T-helper 2 cell (primary cell): ENCODE measurements at regions not wholly inside any gene's neighbourhood (a gene's known extent, or its start where the extent isn't known, plus 50 kb on each side); places are given as distances from the start of the nearest gene placed in this dataset.
"Not testable (repeated sequence)": the region's sequence is repeated elsewhere in the genome, so short reads cannot be mapped to it uniquely, and the experiment has no call there.

Source experiments
- DNase-seq, 5 experiments: peaks; one replicate each; pipeline versions ENCODE4 v3.0.0 to v3.0.0-alpha.2; 2012 to 2022

DNA sequence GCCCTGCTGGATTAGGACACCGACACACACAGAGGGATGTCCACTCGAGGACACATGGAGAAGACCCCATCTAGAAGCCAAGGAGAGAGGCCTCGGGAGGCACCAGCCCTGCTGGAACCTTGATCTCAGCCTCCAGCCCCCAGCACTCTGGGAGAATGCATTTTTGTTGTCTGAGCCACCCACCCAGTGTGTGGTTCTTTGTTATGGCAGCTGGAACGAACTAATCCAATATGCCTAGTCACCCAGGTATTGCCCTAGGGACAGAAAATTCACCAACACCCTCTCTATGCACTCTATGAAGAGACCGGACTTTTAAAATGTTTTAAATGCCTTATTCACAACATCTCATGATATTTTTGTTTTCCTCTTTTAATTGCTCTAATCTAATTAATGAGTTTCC lies 117.4 kb downstream of the CRYAA start:
- no peak for DNase-seq

- DNase-seq: no peak
Measured at GRCh38 chr21:43284700-43285099, 115.9 kb downstream of the CRYAA start.

DNA sequence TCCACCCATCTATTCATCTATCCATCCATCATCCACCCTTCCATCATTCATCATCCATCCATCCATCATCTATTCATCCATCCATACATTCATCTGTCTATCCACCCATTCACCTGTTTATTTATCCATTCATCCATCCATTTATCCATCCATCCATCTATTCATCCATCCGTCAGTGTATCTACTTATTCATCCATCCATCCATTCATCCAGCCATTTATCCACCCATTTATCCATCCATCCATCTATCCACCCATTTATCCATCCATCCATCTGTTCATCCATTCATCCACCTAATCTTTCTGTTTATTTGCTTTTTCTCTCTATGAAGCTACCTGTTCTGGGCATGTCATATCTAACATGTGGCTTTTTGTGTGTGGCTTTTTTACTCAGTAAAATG lies 115.4 kb downstream of the CRYAA start:
- no peak for DNase-seq

- not testable (repeated sequence) for DNase-seq
Measured at GRCh38 chr21:43283925-43284221, 115.1 kb downstream of the CRYAA start.

DNA sequence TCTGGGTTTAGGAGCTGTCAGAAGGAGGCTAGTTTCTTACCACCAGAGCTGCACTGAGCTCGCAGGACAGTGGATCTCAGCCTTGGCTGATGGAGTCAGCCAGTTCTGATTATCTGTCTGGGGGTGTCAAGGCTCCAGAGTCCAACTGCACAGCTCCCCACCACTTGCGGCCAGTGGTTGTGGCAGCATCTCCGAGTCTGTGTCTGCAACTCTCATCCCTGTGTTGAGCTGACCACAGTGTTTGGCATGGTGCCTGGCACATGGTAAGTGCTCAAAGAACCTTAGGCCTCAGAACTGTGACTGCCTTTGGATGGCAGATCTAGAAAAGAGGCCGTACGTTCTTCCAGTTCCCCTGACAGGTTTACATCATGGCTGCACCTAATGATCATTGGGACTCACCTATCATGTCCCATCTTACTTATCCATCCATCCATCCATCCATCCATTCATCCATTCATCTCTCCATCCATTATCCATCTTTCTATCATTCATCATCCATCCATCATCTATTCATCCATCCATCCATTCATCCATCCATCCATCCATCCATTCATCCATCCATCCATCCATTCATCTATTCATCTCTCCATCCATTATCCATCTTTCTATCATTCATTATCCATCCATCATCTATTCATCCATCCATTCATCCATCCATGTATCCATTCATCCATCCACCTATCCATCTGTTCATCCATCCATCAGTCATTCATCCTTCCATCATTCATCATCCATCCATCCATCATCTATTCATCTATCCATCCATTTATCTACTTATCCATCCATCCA lies 114.5 kb downstream of the CRYAA start:
- DNase-seq: no peak

GRCh38 chr21:43282358-43283120 lies 113.7 kb downstream of the CRYAA start:
- no peak for DNase-seq

DNA sequence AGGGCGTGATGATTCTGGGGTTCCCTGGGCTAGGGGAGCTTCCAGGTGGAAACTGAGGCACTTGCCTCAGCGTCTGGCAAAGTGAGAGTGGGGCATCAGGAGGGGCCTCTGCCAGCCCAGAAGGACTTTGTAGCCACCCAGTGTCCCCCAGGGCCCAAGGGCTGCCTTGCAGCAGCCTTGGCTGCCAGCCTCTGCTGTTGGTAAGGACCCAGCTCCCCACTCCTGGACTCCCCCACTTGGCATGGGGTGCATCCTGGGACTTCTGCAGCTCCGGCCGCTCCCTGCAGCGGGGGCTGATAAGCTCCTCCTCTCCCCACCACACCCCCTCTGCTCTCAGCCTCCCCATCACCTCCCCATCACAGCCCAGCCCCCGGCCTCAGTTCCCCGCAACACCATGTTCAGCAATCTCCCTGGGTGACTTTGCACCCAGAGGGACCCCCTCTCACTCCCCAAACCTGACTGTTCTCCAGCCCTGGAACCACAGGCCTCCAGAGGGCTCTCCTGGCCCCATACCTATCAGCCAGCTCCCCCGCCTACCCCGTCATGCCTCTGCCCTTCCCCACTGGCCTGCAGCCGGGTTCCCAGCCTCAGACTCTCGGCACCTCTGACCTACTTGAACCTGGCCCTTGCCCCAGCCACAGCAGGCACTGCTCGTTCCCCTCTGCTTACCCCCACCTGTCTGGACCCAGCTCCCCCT lies 113.0 kb downstream of the CRYAA start:
- DNase-seq: no peak

DNA sequence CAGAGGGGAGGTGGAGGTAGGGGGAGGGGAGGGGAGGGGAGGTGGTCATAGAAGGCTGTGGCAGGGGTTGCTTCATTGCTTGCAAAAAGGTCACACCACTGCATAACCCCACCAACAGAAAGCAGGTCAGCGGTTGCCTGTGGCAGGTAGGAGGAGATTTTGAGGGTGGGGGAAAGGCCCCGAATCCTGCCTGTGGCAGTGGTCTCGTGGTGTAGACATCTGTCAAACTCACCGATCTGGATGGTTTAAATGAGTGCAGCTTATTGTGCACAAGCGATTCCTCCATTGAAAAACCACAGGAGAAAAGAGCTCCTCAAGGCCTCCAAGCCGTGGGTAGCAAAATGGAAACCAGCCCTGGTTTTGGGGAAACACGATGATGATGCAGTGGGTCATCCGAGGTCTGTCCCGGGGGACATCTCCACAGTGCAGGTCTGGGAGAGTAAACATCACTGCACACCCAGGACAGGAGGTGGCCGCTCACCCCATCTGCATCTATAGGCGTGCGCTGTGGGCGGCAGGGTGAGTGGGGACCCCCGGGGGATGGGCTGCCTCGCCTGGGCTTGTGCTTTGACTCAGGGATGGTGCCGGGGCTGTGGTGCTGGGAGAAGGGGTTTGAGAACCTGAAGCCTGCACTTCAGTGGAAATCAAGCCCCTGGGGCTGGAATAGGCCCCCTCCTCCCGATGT lies 112.3 kb downstream of the CRYAA start:
- DNase-seq: peak in 1 of 5 experiments; percentile 51

GRCh38 chr21:43279578-43279894 lies 110.7 kb downstream of the CRYAA start:
- DNase-seq: no peak

DNA sequence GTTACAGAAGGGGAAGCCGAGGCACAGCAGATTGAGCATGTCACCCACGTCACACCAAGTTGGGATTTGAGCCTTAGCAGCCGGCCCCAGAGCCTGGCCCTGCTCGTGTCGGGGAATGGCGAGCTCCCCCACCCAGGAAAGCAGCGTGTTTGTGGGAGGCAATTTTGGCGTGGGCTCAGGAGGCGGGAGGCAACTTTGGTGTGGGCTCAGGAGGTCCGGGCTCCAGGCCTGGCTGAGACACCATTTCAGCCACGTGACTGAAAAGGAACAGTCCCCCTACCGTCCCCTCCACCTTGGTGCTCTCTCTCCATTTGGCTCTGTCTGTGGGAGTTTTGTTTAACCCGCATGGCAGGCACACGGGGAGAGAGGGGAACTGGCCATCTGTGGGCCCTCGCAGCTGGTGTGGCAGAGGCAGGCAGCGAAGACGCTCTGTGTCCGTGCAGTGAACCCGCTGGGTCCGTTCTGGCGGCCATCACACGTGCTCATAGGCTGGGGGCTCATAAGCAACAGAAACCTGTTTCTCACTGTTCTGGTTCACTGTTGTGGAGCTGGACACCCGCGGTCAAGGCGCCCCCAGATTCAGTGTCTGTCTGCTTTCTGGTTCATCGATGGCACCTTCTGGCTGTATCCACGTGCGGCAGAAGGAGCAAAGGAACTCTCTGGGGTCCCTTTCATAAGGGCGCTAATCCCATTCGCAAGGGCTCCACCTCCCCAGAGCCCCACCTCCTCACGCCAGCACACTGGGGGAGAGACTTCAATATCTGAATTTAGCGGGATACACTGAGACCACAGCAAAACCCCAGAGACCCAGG lies 110.2 kb downstream of the CRYAA start:
- no peak for DNase-seq

DNA sequence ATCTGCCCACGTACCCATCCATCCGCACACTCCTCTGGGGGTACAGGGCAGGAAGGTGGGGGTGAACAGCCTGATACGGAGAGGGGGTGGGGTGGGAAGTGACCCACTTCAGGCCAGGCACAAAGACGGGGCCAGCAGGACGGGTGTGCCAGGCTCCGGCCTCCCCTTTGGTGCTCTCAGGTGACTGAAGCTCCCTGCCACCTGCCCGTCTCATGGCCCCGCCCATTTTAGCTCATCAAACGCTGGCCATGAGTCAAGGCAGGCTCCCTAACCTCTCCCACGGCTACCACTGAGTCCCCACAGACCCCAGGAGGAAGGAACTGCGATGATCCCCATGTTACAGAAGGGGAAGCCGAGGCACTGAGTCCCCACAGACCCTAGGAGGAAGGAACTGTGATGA lies 109.6 kb downstream of the CRYAA start:
- no peak for DNase-seq

DNA sequence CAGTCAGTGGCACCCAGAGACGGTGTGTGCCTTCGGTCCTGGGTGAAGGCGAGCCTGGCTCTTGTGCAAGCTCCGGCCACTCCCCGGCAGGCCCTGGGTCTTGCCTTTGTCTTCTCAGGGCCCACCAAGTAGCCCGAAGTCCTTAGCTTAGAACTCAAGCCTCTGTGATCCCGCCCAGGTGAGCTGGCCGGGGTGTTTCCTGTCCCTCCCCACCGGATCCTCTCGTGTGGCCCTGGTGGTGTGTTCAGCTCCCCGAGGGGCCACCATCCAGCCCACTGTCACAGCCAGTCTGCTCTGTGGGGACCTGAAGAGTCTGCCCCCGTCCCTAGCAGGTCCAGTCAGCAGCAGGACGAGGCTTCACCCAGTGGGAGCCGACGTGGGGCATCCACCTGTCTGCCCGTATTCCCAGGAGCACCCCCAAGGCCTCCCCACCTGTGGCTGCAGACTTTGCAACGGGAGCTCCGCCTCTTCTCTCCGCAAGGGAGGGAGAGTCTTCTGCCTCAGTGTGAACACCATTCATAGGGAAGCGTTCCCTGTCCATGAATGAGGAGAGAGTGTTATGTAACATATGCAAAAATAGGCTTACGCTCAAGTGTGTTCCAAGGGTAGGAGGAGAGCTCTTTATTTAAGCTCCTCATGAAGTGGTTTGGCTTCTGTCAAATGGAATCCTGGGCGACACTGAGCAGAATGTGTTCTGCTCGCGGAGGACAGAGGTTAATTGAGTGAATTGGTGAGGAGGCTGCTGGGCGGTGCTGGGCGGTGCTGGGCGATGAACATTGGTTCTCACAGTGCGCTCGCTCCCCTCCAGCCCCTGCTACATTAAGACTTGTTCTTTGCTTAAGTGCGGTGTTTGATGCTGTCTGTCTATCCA lies 108.9 kb downstream of the CRYAA start:
- no peak for DNase-seq

- DNase-seq: no peak
Measured at GRCh38 chr21:43276811-43277210, 108.0 kb downstream of the CRYAA start.

DNA sequence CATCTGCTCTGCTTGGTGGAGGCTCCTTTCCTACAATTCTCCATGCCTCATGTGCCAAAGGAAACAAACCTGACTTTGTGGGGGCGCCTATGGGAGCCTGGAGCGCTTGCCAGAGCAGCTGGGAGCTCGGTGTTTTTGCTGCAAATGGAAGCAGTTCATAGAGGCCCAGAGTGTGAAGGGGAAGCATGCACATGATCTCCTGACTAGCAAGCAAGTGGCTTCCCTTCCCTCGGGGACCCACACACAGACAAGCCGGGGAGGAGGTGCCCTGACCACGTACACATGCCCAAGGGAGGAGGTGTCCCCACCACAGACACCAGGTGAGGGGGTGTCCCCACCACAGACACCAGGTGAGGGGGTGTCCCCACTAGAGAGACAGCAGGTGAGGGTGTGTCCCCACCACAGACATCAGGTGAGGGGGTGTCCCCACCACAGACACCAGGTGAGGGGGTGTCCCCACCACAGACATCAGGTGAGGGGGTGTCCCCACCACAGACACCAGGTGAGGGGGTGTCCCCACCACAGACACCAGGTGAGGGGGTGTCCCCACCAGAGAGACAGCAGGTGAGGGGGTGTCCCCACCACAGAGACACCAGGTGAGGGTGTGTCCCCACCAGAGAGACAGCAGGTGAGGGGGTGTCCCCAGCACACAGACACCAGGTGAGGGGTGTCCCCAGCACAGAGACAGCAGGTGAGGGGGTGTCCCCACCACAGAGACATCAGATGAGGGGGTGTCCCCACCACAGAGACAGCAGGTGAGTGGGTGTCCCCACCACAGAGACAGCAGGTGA lies 106.8 kb downstream of the CRYAA start:
- DNase-seq: peak in 1 of 5 experiments; percentile 54

DNA sequence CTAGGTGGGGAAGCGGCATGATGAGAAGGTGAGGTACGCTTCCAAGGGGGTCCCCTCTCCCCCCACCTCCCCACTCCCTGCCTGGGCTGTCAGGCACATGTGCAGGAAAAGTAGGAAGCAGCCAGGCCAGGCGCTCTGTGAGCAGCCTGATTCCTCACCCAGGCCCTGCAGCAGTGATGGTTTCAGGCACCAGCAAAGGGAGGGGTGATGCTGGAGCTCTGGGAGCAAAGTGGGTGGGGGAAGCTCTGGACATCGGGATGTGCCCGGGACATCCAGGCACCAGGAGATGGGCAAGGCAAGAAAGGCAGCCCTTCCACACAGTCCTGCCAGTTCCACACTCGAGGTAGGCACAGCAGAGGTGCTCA lies 106.1 kb downstream of the CRYAA start:
- DNase-seq: no peak

GRCh38 chr21:43274022-43274945 lies 105.5 kb downstream of the CRYAA start:
- no peak for DNase-seq

- no peak for DNase-seq
Measured at GRCh38 chr21:43273708-43274021, 104.9 kb downstream of the CRYAA start.

GRCh38 chr21:43273016-43273707 lies 104.4 kb downstream of the CRYAA start:
- no peak for DNase-seq

DNA sequence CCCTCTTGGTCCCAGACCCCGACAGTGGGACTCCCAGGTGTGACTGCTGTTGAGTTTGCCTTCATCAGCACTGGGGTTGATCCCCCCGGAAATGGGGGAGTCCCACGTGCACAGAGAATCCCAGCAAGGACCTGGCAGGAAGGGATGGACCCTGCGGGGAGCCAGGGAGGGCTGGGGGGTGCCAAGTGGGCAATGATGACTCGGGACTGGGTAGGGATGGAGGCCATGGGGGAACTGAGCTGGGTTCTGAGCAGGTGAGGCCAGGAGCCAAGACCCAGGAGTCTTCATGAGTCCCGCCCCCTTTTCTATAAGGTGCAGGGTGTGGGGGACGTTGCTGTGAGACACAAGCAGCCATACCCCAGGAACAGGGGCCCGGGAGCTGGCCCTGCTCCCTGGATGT lies 103.8 kb downstream of the CRYAA start:
- DNase-seq: no peak
